Left ventricle myocardium inferior (tissue), 1 donor: ENCODE measurements at regions not wholly inside any gene's neighbourhood (a gene's known extent, or its start where the extent isn't known, plus 50 kb on each side); places are given as distances from the start of the nearest gene placed in this dataset.

Source experiments
- DNase-seq: peaks from one replicate; pipeline ENCODE4 v3.0.0-alpha.2; 2020
- H3K27ac ChIP-seq: fragments of 200-600 bp; replicated peaks from 2 replicates; pipeline ENCODE4 v1.8.0; 2021
- H3K27me3 ChIP-seq: fragments of 200-600 bp; 2 replicates; pipeline ENCODE4 v1.8.0; 2021; ENCODE audit warnings: low read depth
- H3K36me3 ChIP-seq: fragments of 200-600 bp; 2 replicates; pipeline ENCODE4 v1.8.0; 2021
- H3K4me1 ChIP-seq: fragments of 200-600 bp; 2 replicates; pipeline ENCODE4 v1.8.0; 2021
- H3K4me3 ChIP-seq: fragments of 200-600 bp; 2 replicates; pipeline ENCODE4 v1.8.0; 2021; ENCODE audit warnings: mild to moderate bottlenecking, moderate library complexity
- H3K9me3 ChIP-seq: fragments of 200-600 bp; replicated peaks from 2 replicates; pipeline ENCODE4 v1.8.0; 2021
- intact Hi-C: fragments of 100-400 bp; cut with micrococcal nuclease; formaldehyde crosslinking; loops from one replicate; pipeline ENCODE4 v1.11.0; 2022
- TF ChIP-seq, protein P1 (sequence below): fragments of 200-600 bp; IDR thresholded peaks from 2 replicates; pipeline ENCODE4 v1.8.0; 2021; ENCODE audit warnings: antibody characterized with exemption, mild to moderate bottlenecking, borderline replicate concordance
- donor health status: DM: no; HTN: yes; CAD: no; lungs with severe emphysema.

DNA sequence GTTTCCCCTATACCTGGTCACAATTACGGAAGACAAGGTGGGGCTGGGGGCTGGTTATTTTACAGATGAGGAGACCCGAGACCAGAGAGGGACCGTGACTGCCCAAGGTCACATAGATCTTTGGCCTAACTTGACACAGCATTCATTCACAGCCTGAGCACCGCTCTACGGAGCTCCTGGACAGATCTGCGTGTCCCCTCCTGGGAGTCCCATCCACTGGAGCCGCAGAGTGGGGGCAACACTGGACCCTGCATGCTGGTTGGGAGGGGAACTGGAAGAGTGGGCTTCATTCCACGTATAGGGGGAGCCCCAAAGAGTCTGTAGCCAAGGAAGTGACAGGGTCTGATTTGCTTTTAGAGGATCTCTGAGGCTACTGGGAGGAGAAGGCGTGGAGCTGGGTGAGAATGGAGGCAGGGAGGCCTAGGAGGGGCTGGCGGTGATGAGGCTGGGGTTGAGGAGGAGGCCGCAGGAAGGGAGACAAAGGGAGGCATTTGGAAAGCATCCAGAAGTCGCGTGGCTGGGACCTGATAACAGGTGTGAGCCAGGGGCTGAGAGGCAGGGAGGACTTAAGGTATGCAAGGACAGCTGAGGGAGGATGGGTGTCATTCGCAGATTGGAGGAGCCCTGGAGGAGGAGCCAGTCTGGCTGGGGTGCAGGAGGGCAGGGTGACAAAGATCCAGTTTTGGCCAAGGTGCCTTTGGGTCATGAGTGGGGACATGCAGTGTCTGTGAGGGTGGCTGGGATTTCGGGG is 64.3 kb upstream of the IER5L start:
- H3K27ac ChIP-seq, result no peak overlapping the region
- H3K4me1 ChIP-seq, result no peaks in the 10 kb centered on the region
- peak; percentile 5 for DNase-seq
- no peaks in the 10 kb centered on the region for H3K9me3 ChIP-seq
- intact Hi-C loops, result no loop called here
- no peaks in the 10 kb centered on the region for H3K27me3 ChIP-seq
- no peaks in the 10 kb centered on the region for H3K36me3 ChIP-seq
- TF ChIP-seq, protein P1, sequence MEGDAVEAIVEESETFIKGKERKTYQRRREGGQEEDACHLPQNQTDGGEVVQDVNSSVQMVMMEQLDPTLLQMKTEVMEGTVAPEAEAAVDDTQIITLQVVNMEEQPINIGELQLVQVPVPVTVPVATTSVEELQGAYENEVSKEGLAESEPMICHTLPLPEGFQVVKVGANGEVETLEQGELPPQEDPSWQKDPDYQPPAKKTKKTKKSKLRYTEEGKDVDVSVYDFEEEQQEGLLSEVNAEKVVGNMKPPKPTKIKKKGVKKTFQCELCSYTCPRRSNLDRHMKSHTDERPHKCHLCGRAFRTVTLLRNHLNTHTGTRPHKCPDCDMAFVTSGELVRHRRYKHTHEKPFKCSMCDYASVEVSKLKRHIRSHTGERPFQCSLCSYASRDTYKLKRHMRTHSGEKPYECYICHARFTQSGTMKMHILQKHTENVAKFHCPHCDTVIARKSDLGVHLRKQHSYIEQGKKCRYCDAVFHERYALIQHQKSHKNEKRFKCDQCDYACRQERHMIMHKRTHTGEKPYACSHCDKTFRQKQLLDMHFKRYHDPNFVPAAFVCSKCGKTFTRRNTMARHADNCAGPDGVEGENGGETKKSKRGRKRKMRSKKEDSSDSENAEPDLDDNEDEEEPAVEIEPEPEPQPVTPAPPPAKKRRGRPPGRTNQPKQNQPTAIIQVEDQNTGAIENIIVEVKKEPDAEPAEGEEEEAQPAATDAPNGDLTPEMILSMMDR, result no peak
- no peak overlapping the region for H3K4me3 ChIP-seq

DNA sequence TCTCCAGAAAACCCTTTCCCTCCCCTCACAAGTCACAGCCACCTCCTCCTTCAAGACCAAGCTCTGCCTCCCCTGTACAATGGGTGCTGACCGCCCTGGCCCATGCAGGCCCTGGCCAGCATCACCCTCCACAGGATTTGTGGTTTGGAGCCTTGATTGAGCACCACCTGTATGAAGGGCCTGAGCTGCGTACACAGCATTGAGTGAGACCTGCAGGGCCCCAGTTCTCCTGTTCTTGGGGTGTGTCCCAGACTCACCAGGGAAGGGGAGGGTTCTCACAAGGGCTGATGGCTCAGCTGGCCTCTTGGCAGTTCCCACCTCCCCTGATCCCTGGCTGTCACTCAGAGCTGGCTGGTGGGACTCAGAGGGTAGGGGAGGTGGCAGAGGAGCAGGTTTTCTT is 63.7 kb upstream of the IER5L start:
- no peaks in the 10 kb centered on the region for H3K9me3 ChIP-seq
- peak; percentile 8 for DNase-seq
- no peaks in the 10 kb centered on the region for H3K4me1 ChIP-seq
- TF ChIP-seq, protein P1, result no peak
- H3K36me3 ChIP-seq, result no peaks in the 10 kb centered on the region
- no peaks in the 10 kb centered on the region for H3K27me3 ChIP-seq
- intact Hi-C loops, result no loop called here
- no peak overlapping the region for H3K27ac ChIP-seq
- H3K4me3 ChIP-seq, result no peak overlapping the region

DNA sequence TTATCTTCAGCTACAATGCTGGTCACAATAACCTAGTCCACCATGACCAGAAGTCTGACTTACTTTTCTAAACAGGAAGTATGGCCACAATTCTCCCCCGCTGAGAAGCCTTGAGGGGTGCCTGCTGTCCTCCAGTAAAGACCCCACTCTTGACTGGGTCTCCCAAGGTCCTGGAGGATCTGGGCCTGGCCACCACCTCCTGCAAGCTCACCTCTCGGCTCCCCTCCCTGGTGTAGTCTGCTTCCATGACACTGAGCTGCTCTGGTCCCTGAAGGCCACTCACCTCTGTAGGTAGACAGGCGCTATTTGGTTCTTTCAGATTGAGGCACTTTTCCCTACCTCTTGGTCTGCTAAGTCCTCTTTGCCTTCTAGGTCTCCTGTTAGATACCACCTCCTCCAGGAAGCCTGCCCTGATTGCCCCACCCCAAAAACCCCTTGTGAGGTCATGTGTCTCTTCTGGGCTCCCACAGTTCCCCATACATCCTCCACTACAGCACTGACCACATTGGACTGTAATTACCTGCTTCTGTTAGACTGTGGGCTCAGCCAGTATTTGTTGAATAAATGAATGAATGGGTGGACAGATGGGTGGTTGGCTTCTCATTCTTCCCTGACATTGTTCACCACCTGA is 62.6 kb upstream of the IER5L start:
- no peak overlapping the region for H3K4me3 ChIP-seq
- TF ChIP-seq, protein P1, result no peak
- no peak overlapping the region for H3K27ac ChIP-seq
- H3K36me3 ChIP-seq, result no peaks in the 10 kb centered on the region
- intact Hi-C loops, result no loop called here
- peak; percentile 1 for DNase-seq
- H3K4me1 ChIP-seq, result no peaks in the 10 kb centered on the region
- H3K9me3 ChIP-seq, result no peaks in the 10 kb centered on the region
- no peaks in the 10 kb centered on the region for H3K27me3 ChIP-seq

DNA sequence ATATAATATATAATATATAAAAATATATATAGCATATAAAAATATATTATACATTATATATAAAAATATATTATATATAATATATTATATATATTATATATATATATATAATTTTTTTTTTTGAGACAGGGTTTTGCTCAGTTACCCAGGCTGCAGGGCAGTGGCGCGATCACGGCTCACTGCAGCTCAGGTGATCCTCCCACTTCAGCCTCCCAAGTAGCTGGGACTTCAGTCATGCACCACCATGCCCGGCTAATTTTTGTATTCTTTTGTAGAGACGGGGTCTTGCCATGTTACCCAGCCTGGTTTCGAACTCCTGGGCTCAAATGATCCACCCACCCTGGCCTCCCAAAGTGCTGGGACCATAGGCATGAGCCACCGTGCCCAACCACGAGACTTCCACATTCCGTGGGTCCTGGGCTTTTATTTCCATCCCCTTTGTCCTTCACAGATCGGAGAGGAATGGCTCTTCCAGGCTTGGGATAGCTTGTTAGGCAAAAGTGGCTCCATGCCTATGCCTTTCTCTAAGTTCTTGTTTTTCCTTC is 62.0 kb upstream of the IER5L start:
- DNase-seq, result peak; percentile 7
- TF ChIP-seq, protein P1, result no peak
- Histone ChIP-seq H3K27me3 (no peaks in the 10 kb centered on the region), H3K27ac (no peak overlapping the region), H3K36me3 (no peaks in the 10 kb centered on the region), H3K9me3 (no peaks in the 10 kb centered on the region), H3K4me3 (no peak overlapping the region), H3K4me1 (no peaks in the 10 kb centered on the region)
- intact Hi-C loops, result no loop called here

DNA sequence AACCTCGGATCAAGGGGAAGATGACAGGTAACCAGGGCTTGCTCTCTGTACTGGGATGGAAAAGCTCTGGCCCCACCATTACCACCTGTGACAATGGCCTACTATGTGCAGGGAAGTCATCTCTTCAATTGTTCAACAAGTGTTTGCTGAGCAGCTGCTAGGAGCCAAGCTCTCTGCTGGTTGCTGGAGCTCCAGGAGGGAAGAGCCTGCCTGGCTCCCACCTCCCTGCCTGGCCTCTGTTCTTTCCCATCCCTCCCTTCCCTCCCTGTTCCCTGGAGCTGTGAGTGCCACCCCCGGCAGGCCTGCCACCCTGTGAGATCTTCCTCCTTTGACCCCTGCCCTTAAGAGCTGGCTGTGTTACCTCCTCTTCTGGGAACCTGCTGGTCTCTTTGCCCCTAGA is 59.7 kb upstream of the IER5L start:
- Histone ChIP-seq H3K36me3 (no peaks in the 10 kb centered on the region), H3K4me1 (no peaks in the 10 kb centered on the region), H3K4me3 (no peak overlapping the region), H3K27ac (no peak overlapping the region), H3K9me3 (peaks cover 15% of the 10 kb centered on the region), H3K27me3 (no peaks in the 10 kb centered on the region)
- intact Hi-C loops, result no loop called here
- DNase-seq, result no peak
- TF ChIP-seq, protein P1, result no peak
